ENCODE measurements at regions not wholly inside any gene's neighbourhood (a gene's known extent, or its start where the extent isn't known, plus 50 kb on each side); places are given as distances from the start of the nearest gene placed in this dataset.
A peak's percentile ranks its signal among the peaks of the same experiment; 100 is the strongest.

DNA sequence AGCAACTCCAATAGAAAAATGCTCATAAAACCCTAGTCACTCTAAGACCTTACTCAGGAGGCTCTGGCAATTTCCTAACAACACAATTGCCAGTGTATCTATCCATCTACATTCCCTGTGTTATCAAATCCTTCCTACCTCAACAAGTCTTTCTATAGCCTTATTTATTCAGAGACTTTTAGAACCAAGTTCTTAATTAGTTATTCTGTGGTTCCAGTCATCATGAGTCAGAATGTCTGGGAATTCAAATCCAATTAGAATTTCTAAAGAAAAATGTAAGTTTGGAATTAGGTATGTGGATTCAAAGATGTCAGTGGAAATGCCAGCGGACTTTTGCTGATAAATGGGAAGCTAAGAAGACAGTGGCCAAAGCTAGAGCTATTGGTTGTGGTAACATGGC lies 302.6 kb upstream of the C1orf87 start:
- Mint-ChIP-seq H3K4me1 (peaks cover 12% of the 10 kb centered on the region), H3K27me3 (ENCODE audit: insufficient read depth) (no peaks in the 10 kb centered on the region), H3K27ac (no peak overlapping the region), H3K36me3 (ENCODE audit: low read depth) (no peaks in the 10 kb centered on the region), H3K9me3 (peaks cover 5% of the 10 kb centered on the region), H3K4me3 (no peak overlapping the region)
- Histone ChIP-seq H3K4me3 (ENCODE audit: low read length) (no peak overlapping the region), H3K4me1 (ENCODE audit: control insufficient read depth, insufficient read depth, low read length) (no peaks in the 10 kb centered on the region), H3K27me3 (ENCODE audit: control insufficient read depth, insufficient read depth, low read length, poor library complexity, severe bottlenecking) (no peaks in the 10 kb centered on the region), H3K9ac (ENCODE audit: extremely low read depth, low read length, poor library complexity, severe bottlenecking) (no peak overlapping the region), H3K27ac (ENCODE audit: low read depth, low read length) (no peak overlapping the region), H3K36me3 (ENCODE audit: control insufficient read depth, insufficient read depth, low read length) (no peaks in the 10 kb centered on the region), H3K9me3 (ENCODE audit: control insufficient read depth, low read length) (no peaks in the 10 kb centered on the region)
- TF ChIP-seq CTCF (conservative IDR thresholded peaks at IDR 0.05) = no peak
- DNase-seq = no peak
- 93 to 100% methylated on average over 1 of the region's 1 CpG for WGBS, 2 experiments (ENCODE audit: insufficient coverage in 1 of 2, insufficient read length in 1 of 2)

DNA sequence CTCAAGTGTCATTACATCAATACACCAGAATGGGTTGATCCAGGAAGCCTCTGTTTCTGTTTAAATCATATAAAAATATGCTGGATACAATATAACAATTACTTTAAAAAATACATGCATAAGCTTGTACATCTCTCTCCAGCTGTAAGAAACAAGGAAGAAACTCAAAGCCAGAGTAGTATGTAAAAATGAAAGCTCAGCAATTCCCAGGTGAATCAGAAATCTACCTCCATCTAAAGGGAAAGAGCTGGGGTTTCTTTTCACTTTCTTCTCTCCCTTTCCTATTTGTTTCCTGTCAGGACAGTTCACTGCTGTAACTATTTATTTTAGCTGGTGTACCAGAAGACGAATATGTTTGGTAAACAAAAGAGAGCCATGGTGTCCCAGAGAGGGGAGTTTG lies 301.0 kb upstream of the C1orf87 start:
- no peak overlapping the region for H3K27ac ChIP-seq (ENCODE audit: low read depth, low read length)
- no peaks in the 10 kb centered on the region for H3K27me3 ChIP-seq (ENCODE audit: control insufficient read depth, insufficient read depth, low read length, poor library complexity, severe bottlenecking)
- H3K36me3 ChIP-seq (ENCODE audit: control insufficient read depth, insufficient read depth, low read length) = no peaks in the 10 kb centered on the region
- H3K4me1 ChIP-seq (ENCODE audit: control insufficient read depth, insufficient read depth, low read length) = no peaks in the 10 kb centered on the region
- Mint-ChIP-seq H3K4me3 (no peak overlapping the region), H3K27ac (no peak overlapping the region), H3K4me1 (peaks cover 12% of the 10 kb centered on the region), H3K9me3 (peaks cover 5% of the 10 kb centered on the region), H3K36me3 (ENCODE audit: low read depth) (no peaks in the 10 kb centered on the region), H3K27me3 (ENCODE audit: insufficient read depth) (no peaks in the 10 kb centered on the region)
- H3K9me3 ChIP-seq (ENCODE audit: control insufficient read depth, low read length) = no peaks in the 10 kb centered on the region
- TF ChIP-seq CTCF (conservative IDR thresholded peaks at IDR 0.05) = no peak
- no peak overlapping the region for H3K9ac ChIP-seq (ENCODE audit: extremely low read depth, low read length, poor library complexity, severe bottlenecking)
- WGBS, 2 experiments (ENCODE audit: insufficient coverage in 1 of 2, insufficient read length in 1 of 2) = 84 to 90% methylated on average over 1 of the region's 1 CpG
- H3K4me3 ChIP-seq (ENCODE audit: low read length) = no peak overlapping the region
- DNase-seq = no peak

- H3K4me3 ChIP-seq (ENCODE audit: low read length) = no peak overlapping the region
- H3K27me3 ChIP-seq (ENCODE audit: control insufficient read depth, insufficient read depth, low read length, poor library complexity, severe bottlenecking) = no peaks in the 10 kb centered on the region
- H3K27ac ChIP-seq (ENCODE audit: low read depth, low read length) = no peak overlapping the region
- DNase-seq = peak; percentile 55
- no peak overlapping the region for H3K4me3 Mint-ChIP-seq
- peaks cover 5% of the 10 kb centered on the region for H3K9me3 Mint-ChIP-seq
- H3K4me1 Mint-ChIP-seq = no peaks in the 10 kb centered on the region
- WGBS, 2 experiments (ENCODE audit: insufficient coverage in 1 of 2, insufficient read length in 1 of 2) = 61 to 74% methylated on average over 5 to 7 of the region's 7 CpGs
- H3K27ac Mint-ChIP-seq = no peak overlapping the region
- H3K36me3 Mint-ChIP-seq (ENCODE audit: low read depth) = no peaks in the 10 kb centered on the region
- H3K27me3 Mint-ChIP-seq (ENCODE audit: insufficient read depth) = no peaks in the 10 kb centered on the region
- H3K9ac ChIP-seq (ENCODE audit: extremely low read depth, low read length, poor library complexity, severe bottlenecking) = no peak overlapping the region
- H3K4me1 ChIP-seq (ENCODE audit: control insufficient read depth, insufficient read depth, low read length) = no peaks in the 10 kb centered on the region
- H3K9me3 ChIP-seq (ENCODE audit: control insufficient read depth, low read length) = no peaks in the 10 kb centered on the region
- no peaks in the 10 kb centered on the region for H3K36me3 ChIP-seq (ENCODE audit: control insufficient read depth, insufficient read depth, low read length)
- no peak for TF ChIP-seq CTCF (conservative IDR thresholded peaks at IDR 0.05)
Measured at GRCh38 chr1:60367532-60367931, 294.0 kb upstream of the C1orf87 start.
